Right lobe of liver (tissue), 4 donors: ENCODE measurements at regions not wholly inside any gene's neighbourhood (a gene's known extent, or its start where the extent isn't known, plus 50 kb on each side); places are given as distances from the start of the nearest gene placed in this dataset.

Source experiments
- POLR2A ChIP-seq: fragments of 450-650 bp; IDR thresholded peaks from one replicate; pipeline ENCODE4 v1.6.1; 2017; ENCODE audit warnings: antibody characterized with exemption, mild to moderate bottlenecking
- TF ChIP-seq, protein P1 (sequence below), 4 donors: fragments of 200-600 bp in 3 of 4; fragments of 450-650 bp in 1 of 4; IDR thresholded peaks; one replicate each; pipeline versions ENCODE4 v1.5.1 to v1.8.0; 2016 to 2022; ENCODE audit warnings: antibody characterized with exemption in 4 of 4, mild to moderate bottlenecking in 2 of 4
- donor health status: DM: no; HTN: no; CAD: no.
- donor health status: DM: no; HTN: no; CAD: no.
- donor health status: DM: no; HTN: yes; CAD: no.

DNA sequence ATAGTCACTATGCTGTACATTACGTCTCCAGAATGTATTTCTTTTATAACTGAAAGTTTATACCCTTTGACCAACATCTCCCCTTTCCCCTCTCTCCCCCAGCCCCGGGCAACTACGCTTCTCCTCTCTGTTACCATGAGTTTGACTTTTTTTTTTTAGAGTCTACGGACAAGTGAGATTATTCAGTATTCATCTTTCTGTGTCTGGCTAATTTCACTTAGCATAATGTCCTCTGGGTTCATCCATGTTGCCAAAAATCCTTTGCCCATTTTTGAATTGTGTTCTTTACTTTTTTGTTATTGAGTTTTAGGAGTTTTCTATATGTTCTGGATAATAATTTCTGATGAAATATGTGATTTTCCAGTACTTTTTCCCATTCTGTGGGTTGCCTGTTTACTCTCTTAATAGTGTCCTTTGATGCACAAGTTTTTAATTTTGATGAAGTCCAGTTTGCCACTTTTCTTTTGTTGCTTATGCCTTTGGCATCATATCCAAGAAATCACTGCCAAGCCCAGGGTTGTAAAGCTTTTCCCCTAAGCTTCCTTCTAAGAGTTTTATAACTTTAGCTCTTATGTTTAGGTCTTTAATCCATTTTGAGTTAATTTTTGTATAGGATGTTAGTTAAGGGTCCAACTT lies 126.7 kb upstream of the NSMCE3 start:
- TF ChIP-seq POLR2A: no peak
- TF ChIP-seq, protein P1, sequence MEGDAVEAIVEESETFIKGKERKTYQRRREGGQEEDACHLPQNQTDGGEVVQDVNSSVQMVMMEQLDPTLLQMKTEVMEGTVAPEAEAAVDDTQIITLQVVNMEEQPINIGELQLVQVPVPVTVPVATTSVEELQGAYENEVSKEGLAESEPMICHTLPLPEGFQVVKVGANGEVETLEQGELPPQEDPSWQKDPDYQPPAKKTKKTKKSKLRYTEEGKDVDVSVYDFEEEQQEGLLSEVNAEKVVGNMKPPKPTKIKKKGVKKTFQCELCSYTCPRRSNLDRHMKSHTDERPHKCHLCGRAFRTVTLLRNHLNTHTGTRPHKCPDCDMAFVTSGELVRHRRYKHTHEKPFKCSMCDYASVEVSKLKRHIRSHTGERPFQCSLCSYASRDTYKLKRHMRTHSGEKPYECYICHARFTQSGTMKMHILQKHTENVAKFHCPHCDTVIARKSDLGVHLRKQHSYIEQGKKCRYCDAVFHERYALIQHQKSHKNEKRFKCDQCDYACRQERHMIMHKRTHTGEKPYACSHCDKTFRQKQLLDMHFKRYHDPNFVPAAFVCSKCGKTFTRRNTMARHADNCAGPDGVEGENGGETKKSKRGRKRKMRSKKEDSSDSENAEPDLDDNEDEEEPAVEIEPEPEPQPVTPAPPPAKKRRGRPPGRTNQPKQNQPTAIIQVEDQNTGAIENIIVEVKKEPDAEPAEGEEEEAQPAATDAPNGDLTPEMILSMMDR (IDR thresholded peaks at IDR 0.05): no peak
